ENCODE measurements at regions not wholly inside any gene's neighbourhood (a gene's known extent, or its start where the extent isn't known, plus 50 kb on each side); places are given as distances from the start of the nearest gene placed in this dataset.
"Not testable (repeated sequence)": the region's sequence is repeated elsewhere in the genome, so short reads cannot be mapped to it uniquely, and the experiment has no call there.

- not testable (repeated sequence) for H3K23ac ChIP-seq (ENCODE audit: low read length in 2 of 2); H3K18ac ChIP-seq (ENCODE audit: low read depth in 1 of 2, low read length in 2 of 2); H2BK15ac ChIP-seq (ENCODE audit: low read depth, poor library complexity, severe bottlenecking); H2BK12ac ChIP-seq (ENCODE audit: low read length in 2 of 2); H3K79me1 ChIP-seq (replicated peaks; ENCODE audit: low read length, poor library complexity, severe bottlenecking); H3K4me2 ChIP-seq (ENCODE audit: low read length, poor library complexity, severe bottlenecking); H3K4me1 ChIP-seq (ENCODE audit: control insufficient read depth, insufficient read depth, low read depth, low read length); H3K36me3 ChIP-seq (ENCODE audit: control insufficient read depth in 1 of 2, insufficient read depth in 2 of 2, low read depth in 1 of 2, low read length in 2 of 2); H2AFZ ChIP-seq (ENCODE audit: low read depth, low read length); H4K91ac ChIP-seq (ENCODE audit: low read length); H2AK5ac ChIP-seq (ENCODE audit: low read length, severe bottlenecking); H4K8ac ChIP-seq (ENCODE audit: low read length); H3K27ac ChIP-seq (ENCODE audit: low read length, poor library complexity, severe bottlenecking); H3K9ac ChIP-seq (ENCODE audit: low read length); H3K9me3 ChIP-seq (ENCODE audit: control insufficient read depth, low read length); H3K27me3 ChIP-seq (ENCODE audit: control insufficient read depth in 1 of 2, insufficient read depth in 1 of 2, low read length in 2 of 2); H2BK5ac ChIP-seq (ENCODE audit: low read depth, low read length, poor library complexity, severe bottlenecking); H2BK120ac ChIP-seq (ENCODE audit: low read depth, low read length); H3K4ac ChIP-seq (ENCODE audit: low read depth in 1 of 2, low read length in 2 of 2); H3K4me3 ChIP-seq (ENCODE audit: insufficient read depth in 1 of 2, low read depth in 1 of 2, low read length in 2 of 2); DNase-seq; H3K14ac ChIP-seq (ENCODE audit: low read length in 2 of 2)
- WGBS = no CpG with 5 or more reads among the region's 1 CpG
Measured at GRCh38 chr2:87446313-87446696, 301.6 kb upstream of the PLGLB2 start.

DNA sequence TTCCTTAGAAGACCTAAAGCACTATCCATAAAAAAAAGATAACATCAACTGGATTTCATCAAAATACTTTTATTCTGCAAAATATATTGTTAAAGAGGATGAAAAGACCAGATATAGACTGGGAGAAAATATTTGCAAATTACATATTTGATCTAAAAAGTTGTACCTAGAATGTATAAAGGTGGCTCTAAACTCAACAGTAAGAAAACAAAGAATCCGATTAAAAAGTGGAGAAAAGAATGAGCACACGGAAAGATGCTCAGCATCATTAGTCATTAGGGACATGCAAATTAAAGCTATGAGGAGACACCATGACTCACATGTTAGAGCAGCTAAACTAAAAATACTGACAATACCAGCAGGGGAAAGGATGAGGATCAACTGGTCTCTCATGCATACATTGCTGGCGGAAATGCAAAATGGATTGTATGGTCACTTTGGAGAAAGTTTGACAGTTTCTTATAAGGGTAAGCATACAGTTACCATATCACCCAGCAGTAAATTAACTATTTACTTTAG lies 298.4 kb upstream of the PLGLB2 start:
- H3K4me3 ChIP-seq (ENCODE audit: insufficient read depth in 1 of 2, low read depth in 1 of 2, low read length in 2 of 2); H3K27me3 ChIP-seq (ENCODE audit: control insufficient read depth in 1 of 2, insufficient read depth in 1 of 2, low read length in 2 of 2); H2BK15ac ChIP-seq (ENCODE audit: low read depth, poor library complexity, severe bottlenecking); H4K8ac ChIP-seq (ENCODE audit: low read length); H2AK5ac ChIP-seq (ENCODE audit: low read length, severe bottlenecking); H2BK120ac ChIP-seq (ENCODE audit: low read depth, low read length); H2AFZ ChIP-seq (ENCODE audit: low read depth, low read length); H2BK12ac ChIP-seq (ENCODE audit: low read length in 2 of 2); H3K4me1 ChIP-seq (ENCODE audit: control insufficient read depth, insufficient read depth, low read depth, low read length); H4K91ac ChIP-seq (ENCODE audit: low read length); H3K79me1 ChIP-seq (replicated peaks; ENCODE audit: low read length, poor library complexity, severe bottlenecking); H3K14ac ChIP-seq (ENCODE audit: low read length in 2 of 2); H3K4me2 ChIP-seq (ENCODE audit: low read length, poor library complexity, severe bottlenecking); H3K18ac ChIP-seq (ENCODE audit: low read depth in 1 of 2, low read length in 2 of 2); H2BK5ac ChIP-seq (ENCODE audit: low read depth, low read length, poor library complexity, severe bottlenecking); H3K36me3 ChIP-seq (ENCODE audit: control insufficient read depth in 1 of 2, insufficient read depth in 2 of 2, low read depth in 1 of 2, low read length in 2 of 2); H3K23ac ChIP-seq (ENCODE audit: low read length in 2 of 2); H3K27ac ChIP-seq (ENCODE audit: low read length, poor library complexity, severe bottlenecking); H3K4ac ChIP-seq (ENCODE audit: low read depth in 1 of 2, low read length in 2 of 2); H3K9me3 ChIP-seq (ENCODE audit: control insufficient read depth, low read length); H3K9ac ChIP-seq (ENCODE audit: low read length): not testable (repeated sequence)
- WGBS = no CpG with 5 or more reads among the region's 3 CpGs
- peak; percentile 33 for DNase-seq

GRCh38 chr2:87452193-87452592 lies 295.7 kb upstream of the PLGLB2 start:
- H2BK120ac ChIP-seq (ENCODE audit: low read depth, low read length); H3K4me1 ChIP-seq (ENCODE audit: control insufficient read depth, insufficient read depth, low read depth, low read length); H3K23ac ChIP-seq (ENCODE audit: low read length in 2 of 2); H3K79me1 ChIP-seq (replicated peaks; ENCODE audit: low read length, poor library complexity, severe bottlenecking); H3K4me3 ChIP-seq (ENCODE audit: insufficient read depth in 1 of 2, low read depth in 1 of 2, low read length in 2 of 2); H3K9ac ChIP-seq (ENCODE audit: low read length); H2BK15ac ChIP-seq (ENCODE audit: low read depth, poor library complexity, severe bottlenecking); H3K4me2 ChIP-seq (ENCODE audit: low read length, poor library complexity, severe bottlenecking); H3K27me3 ChIP-seq (ENCODE audit: control insufficient read depth in 1 of 2, insufficient read depth in 1 of 2, low read length in 2 of 2); H2BK5ac ChIP-seq (ENCODE audit: low read depth, low read length, poor library complexity, severe bottlenecking); DNase-seq; H2AFZ ChIP-seq (ENCODE audit: low read depth, low read length); H3K36me3 ChIP-seq (ENCODE audit: control insufficient read depth in 1 of 2, insufficient read depth in 2 of 2, low read depth in 1 of 2, low read length in 2 of 2); H3K14ac ChIP-seq (ENCODE audit: low read length in 2 of 2); H3K9me3 ChIP-seq (ENCODE audit: control insufficient read depth, low read length): not testable (repeated sequence)
- H4K8ac ChIP-seq (ENCODE audit: low read length) = peak overlapping the region; percentile 4
- H2AK5ac ChIP-seq (ENCODE audit: low read length, severe bottlenecking) = peak overlapping the region; percentile 57
- H4K91ac ChIP-seq (ENCODE audit: low read length) = peak overlapping the region; percentile 27
- peak overlapping the region in 1 of 2 experiments; percentile 77 for H2BK12ac ChIP-seq (ENCODE audit: low read length in 2 of 2)
- H3K18ac ChIP-seq (ENCODE audit: low read depth in 1 of 2, low read length in 2 of 2) = peak overlapping the region in 1 of 2 experiments; percentile 21
- H3K4ac ChIP-seq (ENCODE audit: low read depth in 1 of 2, low read length in 2 of 2) = peak overlapping the region; percentile 15 to 81
- peak overlapping the region; percentile 57 for H3K27ac ChIP-seq (ENCODE audit: low read length, poor library complexity, severe bottlenecking)
- 81% methylated on average over 2 of the region's 4 CpGs for WGBS

- not testable (repeated sequence) for H3K4me2 ChIP-seq (ENCODE audit: low read length, poor library complexity, severe bottlenecking); H2BK12ac ChIP-seq (ENCODE audit: low read length in 2 of 2); H3K27ac ChIP-seq (ENCODE audit: low read length, poor library complexity, severe bottlenecking); H2AFZ ChIP-seq (ENCODE audit: low read depth, low read length); H3K9ac ChIP-seq (ENCODE audit: low read length); H3K4ac ChIP-seq (ENCODE audit: low read depth in 1 of 2, low read length in 2 of 2); H3K4me1 ChIP-seq (ENCODE audit: control insufficient read depth, insufficient read depth, low read depth, low read length); H4K91ac ChIP-seq (ENCODE audit: low read length); H2BK120ac ChIP-seq (ENCODE audit: low read depth, low read length); H3K14ac ChIP-seq (ENCODE audit: low read length in 2 of 2); H3K36me3 ChIP-seq (ENCODE audit: control insufficient read depth in 1 of 2, insufficient read depth in 2 of 2, low read depth in 1 of 2, low read length in 2 of 2); H3K27me3 ChIP-seq (ENCODE audit: control insufficient read depth in 1 of 2, insufficient read depth in 1 of 2, low read length in 2 of 2); H2BK15ac ChIP-seq (ENCODE audit: low read depth, poor library complexity, severe bottlenecking); H3K9me3 ChIP-seq (ENCODE audit: control insufficient read depth, low read length); H3K23ac ChIP-seq (ENCODE audit: low read length in 2 of 2); H4K8ac ChIP-seq (ENCODE audit: low read length); H3K79me1 ChIP-seq (replicated peaks; ENCODE audit: low read length, poor library complexity, severe bottlenecking); H2BK5ac ChIP-seq (ENCODE audit: low read depth, low read length, poor library complexity, severe bottlenecking); H3K4me3 ChIP-seq (ENCODE audit: insufficient read depth in 1 of 2, low read depth in 1 of 2, low read length in 2 of 2); H2AK5ac ChIP-seq (ENCODE audit: low read length, severe bottlenecking); H3K18ac ChIP-seq (ENCODE audit: low read depth in 1 of 2, low read length in 2 of 2)
- 28% methylated on average over 1 of the region's 1 CpG for WGBS
- peak; percentile 44 for DNase-seq
Measured at GRCh38 chr2:87452861-87453260, 295.0 kb upstream of the PLGLB2 start.

Measured in mesenchymal stem cell (in vitro differentiated cells and primary cell).